Testis (tissue), 2 donors: ENCODE measurements at regions not wholly inside any gene's neighbourhood (a gene's known extent, or its start where the extent isn't known, plus 50 kb on each side); places are given as distances from the start of the nearest gene placed in this dataset.

Experiments
- DNase-seq: peaks from one replicate; pipeline ENCODE4 v3.0.0-alpha.2; 2019
- H3K27ac ChIP-seq, 2 donors: fragments of 200-600 bp; sonication (generic); one replicate each; pipeline ENCODE4 v1.5.1; 2019
- H3K27me3 ChIP-seq: fragments of 200-600 bp; sonication (generic); one replicate; pipeline ENCODE4 v1.5.1; 2019
- H3K36me3 ChIP-seq: fragments of 200-600 bp; sonication (generic); one replicate; pipeline ENCODE4 v1.5.1; 2017; ENCODE audit warnings: low read depth; ENCODE audit errors: missing control alignments
- H3K4me1 ChIP-seq: fragments of 200-600 bp; sonication (generic); one replicate; pipeline ENCODE4 v1.5.1; 2019
- H3K4me3 ChIP-seq, 2 donors: fragments of 200-600 bp; sonication (generic); one replicate each; pipeline ENCODE4 v1.5.1; 2017 to 2019
- H3K9me3 ChIP-seq: fragments of 200-600 bp; sonication (generic); one replicate; pipeline ENCODE4 v1.5.1; 2017
- POLR2A ChIP-seq: fragments of 450-650 bp; IDR thresholded peaks from one replicate; pipeline ENCODE4 v1.6.1; 2017; ENCODE audit warnings: antibody characterized with exemption, mild to moderate bottlenecking, moderate library complexity
- WGBS, 2 donors: methylation state at CpG; one replicate each; pipeline ENCODE4 v1.1.5; 2018; 5-methylcytosine and 5-hydroxymethylcytosine counted together
- intact Hi-C: fragments of 100-400 bp; cut with DNase I; formaldehyde crosslinking; loops from one replicate; pipeline ENCODE4 v1.15.1; 2023; ENCODE audit warnings: low total_unique reads
- TF ChIP-seq, protein P1 (sequence below), 3 experiments: fragments of 450-650 bp in 2 of 3; fragments of 200-600 bp in 1 of 3; sonication (generic) in 1 of 3; IDR thresholded peaks; one replicate each; pipeline ENCODE4 v1.5.1; 2016 to 2019; ENCODE audit warnings: antibody characterized with exemption in 3 of 3, mild to moderate bottlenecking in 2 of 3, moderate library complexity in 1 of 3

DNA sequence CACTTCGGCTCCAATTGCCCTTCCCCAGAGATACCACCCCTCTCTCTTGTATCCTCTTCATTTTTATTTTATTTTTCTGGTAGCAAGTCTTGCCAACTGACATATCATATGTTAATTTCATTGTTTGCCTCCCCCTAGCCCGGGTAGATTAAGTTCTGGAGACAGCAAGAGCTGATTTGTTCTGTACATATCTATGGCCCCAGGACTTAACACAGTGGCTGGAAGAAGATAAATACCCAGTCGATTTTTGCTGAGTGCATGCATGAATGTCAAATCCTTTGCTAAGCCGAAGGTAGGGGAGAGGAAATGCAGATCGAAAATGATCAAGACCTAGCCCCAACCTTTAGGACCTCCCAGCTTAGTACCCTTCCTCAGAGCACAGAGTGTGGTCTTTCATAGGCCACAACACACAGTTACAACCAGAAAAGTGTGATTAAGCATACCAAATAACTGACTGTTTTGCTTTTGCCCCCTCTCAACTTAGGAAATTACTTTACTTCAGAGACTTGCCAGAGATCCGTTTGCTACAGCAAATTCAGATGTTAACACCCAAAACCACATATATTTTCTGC is 58.7 kb upstream of the KLF3 start:
- TF ChIP-seq POLR2A = no peak
- TF ChIP-seq, protein P1, sequence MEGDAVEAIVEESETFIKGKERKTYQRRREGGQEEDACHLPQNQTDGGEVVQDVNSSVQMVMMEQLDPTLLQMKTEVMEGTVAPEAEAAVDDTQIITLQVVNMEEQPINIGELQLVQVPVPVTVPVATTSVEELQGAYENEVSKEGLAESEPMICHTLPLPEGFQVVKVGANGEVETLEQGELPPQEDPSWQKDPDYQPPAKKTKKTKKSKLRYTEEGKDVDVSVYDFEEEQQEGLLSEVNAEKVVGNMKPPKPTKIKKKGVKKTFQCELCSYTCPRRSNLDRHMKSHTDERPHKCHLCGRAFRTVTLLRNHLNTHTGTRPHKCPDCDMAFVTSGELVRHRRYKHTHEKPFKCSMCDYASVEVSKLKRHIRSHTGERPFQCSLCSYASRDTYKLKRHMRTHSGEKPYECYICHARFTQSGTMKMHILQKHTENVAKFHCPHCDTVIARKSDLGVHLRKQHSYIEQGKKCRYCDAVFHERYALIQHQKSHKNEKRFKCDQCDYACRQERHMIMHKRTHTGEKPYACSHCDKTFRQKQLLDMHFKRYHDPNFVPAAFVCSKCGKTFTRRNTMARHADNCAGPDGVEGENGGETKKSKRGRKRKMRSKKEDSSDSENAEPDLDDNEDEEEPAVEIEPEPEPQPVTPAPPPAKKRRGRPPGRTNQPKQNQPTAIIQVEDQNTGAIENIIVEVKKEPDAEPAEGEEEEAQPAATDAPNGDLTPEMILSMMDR (IDR thresholded peaks at IDR 0.05) = no peak
- no peak for DNase-seq
- Histone ChIP-seq H3K9me3 (no peaks in the 10 kb centered on the region), H3K4me3 (no peak overlapping the region), H3K27me3 (no peaks in the 10 kb centered on the region), H3K36me3 (no peaks in the 10 kb centered on the region), H3K27ac (no peak overlapping the region), H3K4me1 (no peaks in the 10 kb centered on the region)
- 70 to 72% methylated on average over 6 of the region's 6 CpGs for WGBS, 2 donors
- intact Hi-C loops = no loop called here

DNA sequence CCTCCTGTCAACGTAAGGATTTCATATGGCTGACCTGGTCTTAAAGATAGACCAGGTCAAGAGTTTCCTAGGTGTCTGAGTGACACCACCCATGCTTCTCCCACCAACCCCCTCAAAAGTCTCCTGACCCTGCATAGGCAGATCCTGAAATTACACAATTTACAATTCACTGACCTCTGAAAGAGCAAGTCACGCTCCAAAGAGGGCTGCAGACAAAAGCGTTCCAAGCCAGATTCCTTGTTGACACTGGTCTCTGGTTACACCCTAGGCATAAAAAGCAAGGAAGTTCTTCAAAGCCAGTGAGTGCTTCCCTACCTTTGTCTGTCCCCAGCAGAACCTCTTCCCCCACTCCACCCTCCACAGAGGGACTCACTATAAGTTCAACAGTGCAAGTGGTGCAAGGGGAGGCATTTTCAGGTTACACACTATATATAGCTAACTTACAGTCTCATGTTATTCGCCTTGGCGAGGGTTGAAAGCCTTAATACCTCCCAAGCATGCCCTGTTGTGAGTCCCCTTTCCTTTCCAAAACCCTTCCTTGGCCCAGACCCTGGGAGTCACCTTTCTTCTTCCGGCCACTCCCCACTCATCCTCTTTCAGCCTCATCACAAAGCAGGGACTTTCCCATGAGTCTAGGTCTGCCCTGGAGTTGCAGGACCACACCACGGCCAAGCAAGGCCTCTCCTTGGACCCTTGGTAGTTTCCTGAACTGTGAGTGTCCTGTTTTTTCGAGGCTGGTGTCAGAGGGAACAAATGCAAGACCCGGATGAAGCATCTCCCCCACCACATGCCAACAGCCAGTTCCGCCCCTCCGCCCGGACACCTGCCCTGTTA is 58.0 kb upstream of the KLF3 start:
- no peak for TF ChIP-seq POLR2A
- TF ChIP-seq, protein P1 (IDR thresholded peaks at IDR 0.05) = no peak
- H3K9me3 ChIP-seq = no peaks in the 10 kb centered on the region
- H3K27ac ChIP-seq = no peak overlapping the region
- 83 to 88% methylated on average over 12 of the region's 12 CpGs for WGBS, 2 donors
- no peak overlapping the region for H3K4me3 ChIP-seq
- H3K4me1 ChIP-seq = no peaks in the 10 kb centered on the region
- no peaks in the 10 kb centered on the region for H3K27me3 ChIP-seq
- intact Hi-C loops = no loop called here
- no peak for DNase-seq
- no peaks in the 10 kb centered on the region for H3K36me3 ChIP-seq

DNA sequence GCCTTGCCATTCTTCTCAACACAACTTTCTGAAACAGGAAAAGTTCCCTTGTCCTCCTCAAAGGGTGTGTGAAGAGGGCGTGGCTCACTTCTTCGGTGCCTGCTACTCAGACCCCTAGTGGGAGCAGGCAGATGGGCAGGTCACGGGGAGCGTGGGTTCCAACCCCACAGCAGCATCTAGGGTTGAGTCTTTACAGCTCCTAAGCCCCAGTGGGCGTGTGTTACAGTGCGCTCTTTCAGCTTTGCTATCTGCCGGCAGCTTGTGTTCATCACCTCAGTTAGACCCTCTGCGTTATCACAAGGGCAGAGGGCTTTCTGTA is 57.5 kb upstream of the KLF3 start:
- no peaks in the 10 kb centered on the region for H3K27me3 ChIP-seq
- no peak for TF ChIP-seq POLR2A
- TF ChIP-seq, protein P1 (IDR thresholded peaks at IDR 0.05) = no peak
- H3K27ac ChIP-seq = no peak overlapping the region
- H3K4me3 ChIP-seq = no peak overlapping the region
- 94 to 95% methylated on average over 8 of the region's 8 CpGs for WGBS, 2 donors
- no peak for DNase-seq
- H3K4me1 ChIP-seq = no peaks in the 10 kb centered on the region
- H3K9me3 ChIP-seq = no peaks in the 10 kb centered on the region
- no peaks in the 10 kb centered on the region for H3K36me3 ChIP-seq
- intact Hi-C loops = no loop called here

DNA sequence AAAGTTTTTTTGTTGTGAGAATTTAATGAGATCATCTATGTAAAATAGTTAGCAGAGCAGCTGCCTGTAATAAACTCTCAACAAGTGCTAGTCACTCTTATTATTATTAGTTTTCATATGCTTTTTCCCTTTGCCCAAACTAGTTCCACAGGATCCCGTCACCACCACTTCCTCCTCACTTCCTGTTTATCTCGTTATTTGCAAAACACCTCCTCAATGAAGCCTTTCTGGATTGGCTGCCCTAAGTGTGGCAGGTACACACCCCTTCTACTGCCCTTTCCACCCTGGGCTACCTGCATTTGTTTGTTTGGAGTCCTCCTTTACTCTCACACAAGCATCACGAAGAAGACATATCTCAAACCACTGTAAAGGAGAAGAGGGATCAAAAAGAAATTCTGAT is 54.4 kb upstream of the KLF3 start:
- no peaks in the 10 kb centered on the region for H3K4me1 ChIP-seq
- H3K36me3 ChIP-seq = no peaks in the 10 kb centered on the region
- no peaks in the 10 kb centered on the region for H3K27me3 ChIP-seq
- DNase-seq = no peak
- H3K27ac ChIP-seq = no peak overlapping the region
- whole genome bisulfite sequencing, 2 donors = 77 to 82% methylated on average over 3 of the region's 3 CpGs
- H3K9me3 ChIP-seq = no peaks in the 10 kb centered on the region
- no peak overlapping the region for H3K4me3 ChIP-seq
- no peak for TF ChIP-seq POLR2A
- intact Hi-C loops = no loop called here

DNA sequence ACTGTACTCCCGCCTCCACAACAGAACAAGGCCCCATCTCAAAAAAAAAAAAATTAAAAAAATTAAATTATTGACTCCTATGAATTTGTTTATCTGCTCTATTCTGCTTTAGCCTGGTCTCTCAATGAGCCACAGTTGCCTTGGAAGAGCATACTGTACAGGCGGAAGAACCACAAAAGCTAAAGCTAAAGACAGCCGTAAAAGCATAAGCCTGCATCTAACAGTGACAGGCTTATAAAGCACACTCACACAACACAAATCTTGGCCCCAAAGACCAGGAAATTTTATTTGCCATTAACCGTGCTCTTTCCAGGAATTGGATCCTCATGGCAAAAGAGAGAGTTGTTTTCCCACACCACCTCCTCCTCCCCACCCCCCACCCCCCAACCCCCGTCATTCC is 53.5 kb upstream of the KLF3 start:
- intact Hi-C loops = no loop called here
- Histone ChIP-seq H3K4me1 (no peaks in the 10 kb centered on the region), H3K27me3 (no peaks in the 10 kb centered on the region), H3K27ac (no peak overlapping the region), H3K36me3 (no peaks in the 10 kb centered on the region), H3K4me3 (no peak overlapping the region), H3K9me3 (no peaks in the 10 kb centered on the region)
- no peak for DNase-seq
- TF ChIP-seq, protein P1 (IDR thresholded peaks at IDR 0.05) = no peak
- no peak for TF ChIP-seq POLR2A
- 82 to 85% methylated on average over 5 of the region's 5 CpGs for WGBS, 2 donors
